ENCODE measurements at regions not wholly inside any gene's neighbourhood (a gene's known extent, or its start where the extent isn't known, plus 50 kb on each side); places are given as distances from the start of the nearest gene placed in this dataset.

DNA sequence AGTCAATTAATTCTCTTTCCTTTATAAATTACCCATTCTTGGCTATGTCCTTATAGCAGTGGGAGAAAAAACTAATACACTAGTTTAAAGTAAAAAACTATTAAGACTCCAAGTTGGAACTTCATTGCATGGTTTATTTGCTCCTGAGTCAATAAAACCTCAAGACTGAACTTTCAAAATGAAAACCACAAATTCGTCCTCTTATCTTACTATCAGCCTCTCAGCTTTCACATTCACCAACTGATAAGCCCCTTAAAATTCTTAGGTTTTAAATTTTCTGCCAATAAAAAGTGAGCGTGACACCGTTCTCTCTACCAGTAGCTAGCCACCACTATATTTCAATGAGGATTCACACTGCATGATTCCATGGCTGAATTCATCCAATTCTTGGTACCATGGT lies 346.4 kb upstream of the NPSR1 start:
- TF ChIP-seq RAD21 (IDR thresholded peaks at IDR 0.05; ENCODE audit: low read length) (no peak), POLR2A (IDR thresholded peaks at IDR 0.05; ENCODE audit: low read depth, low read length) (no peak), CEBPB (IDR thresholded peaks at IDR 0.05; ENCODE audit: low read depth, low read length) (no peak), SMC3 (IDR thresholded peaks at IDR 0.05; ENCODE audit: low read depth, low read length) (no peak), RCOR1 (IDR thresholded peaks at IDR 0.05; ENCODE audit: insufficient replicate concordance, low read length) (no peak), MXI1 (IDR thresholded peaks at IDR 0.05; ENCODE audit: borderline replicate concordance, low read depth, low read length) (no peak)
- TF ChIP-seq, protein P1, sequence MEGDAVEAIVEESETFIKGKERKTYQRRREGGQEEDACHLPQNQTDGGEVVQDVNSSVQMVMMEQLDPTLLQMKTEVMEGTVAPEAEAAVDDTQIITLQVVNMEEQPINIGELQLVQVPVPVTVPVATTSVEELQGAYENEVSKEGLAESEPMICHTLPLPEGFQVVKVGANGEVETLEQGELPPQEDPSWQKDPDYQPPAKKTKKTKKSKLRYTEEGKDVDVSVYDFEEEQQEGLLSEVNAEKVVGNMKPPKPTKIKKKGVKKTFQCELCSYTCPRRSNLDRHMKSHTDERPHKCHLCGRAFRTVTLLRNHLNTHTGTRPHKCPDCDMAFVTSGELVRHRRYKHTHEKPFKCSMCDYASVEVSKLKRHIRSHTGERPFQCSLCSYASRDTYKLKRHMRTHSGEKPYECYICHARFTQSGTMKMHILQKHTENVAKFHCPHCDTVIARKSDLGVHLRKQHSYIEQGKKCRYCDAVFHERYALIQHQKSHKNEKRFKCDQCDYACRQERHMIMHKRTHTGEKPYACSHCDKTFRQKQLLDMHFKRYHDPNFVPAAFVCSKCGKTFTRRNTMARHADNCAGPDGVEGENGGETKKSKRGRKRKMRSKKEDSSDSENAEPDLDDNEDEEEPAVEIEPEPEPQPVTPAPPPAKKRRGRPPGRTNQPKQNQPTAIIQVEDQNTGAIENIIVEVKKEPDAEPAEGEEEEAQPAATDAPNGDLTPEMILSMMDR (conservative IDR thresholded peaks at IDR 0.05; ENCODE audit: low read depth, low read length), result no peak
- TF ChIP-seq, protein P2, sequence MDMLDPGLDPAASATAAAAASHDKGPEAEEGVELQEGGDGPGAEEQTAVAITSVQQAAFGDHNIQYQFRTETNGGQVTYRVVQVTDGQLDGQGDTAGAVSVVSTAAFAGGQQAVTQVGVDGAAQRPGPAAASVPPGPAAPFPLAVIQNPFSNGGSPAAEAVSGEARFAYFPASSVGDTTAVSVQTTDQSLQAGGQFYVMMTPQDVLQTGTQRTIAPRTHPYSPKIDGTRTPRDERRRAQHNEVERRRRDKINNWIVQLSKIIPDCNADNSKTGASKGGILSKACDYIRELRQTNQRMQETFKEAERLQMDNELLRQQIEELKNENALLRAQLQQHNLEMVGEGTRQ (IDR thresholded peaks at IDR 0.05; ENCODE audit: low read depth, low read length), result no peak

Measured in IMR-90 (cell line).